ENCODE measurements at regions not wholly inside any gene's neighbourhood (a gene's known extent, or its start where the extent isn't known, plus 50 kb on each side); places are given as distances from the start of the nearest gene placed in this dataset. TPM values are rescaled to one million over a fixed set of nuclear protein-coding genes. Genes with fewer than 3 reads are reported as not detected.

GRCh38 chr11:15913261-15913660, 443.1 kb downstream of the SOX6 start:
- Histone ChIP-seq H3K36me3 (replicated peaks in 1 of 2; ENCODE audit: control insufficient read depth in 2 of 2, insufficient read depth in 2 of 2, low read length in 2 of 2) (no peaks in the 10 kb centered on the region), H3K9me3 (replicated peaks in 1 of 2; ENCODE audit: control insufficient read depth in 2 of 2, insufficient read depth in 1 of 2, low read depth in 1 of 2, low read length in 2 of 2) (no peaks in the 10 kb centered on the region), H2AFZ (ENCODE audit: low read length) (no peak overlapping the region), H3K79me1 (ENCODE audit: low read depth, low read length) (no peaks in the 10 kb centered on the region), H2AK5ac (ENCODE audit: low read depth, low read length) (no peak overlapping the region), H3K4me3 (ENCODE audit: low read length in 2 of 2) (no peak overlapping the region), H4K8ac (ENCODE audit: low read depth, low read length) (no peak overlapping the region), H3K18ac (ENCODE audit: low read length) (peak overlapping the region; percentile 31), H3K4me1 (ENCODE audit: control insufficient read depth in 2 of 2, insufficient read depth in 1 of 2, low read depth in 1 of 2, low read length in 2 of 2) (peaks cover 0 to 5% of the 10 kb centered on the region in 2 donors), H3K9ac (ENCODE audit: low read depth, low read length, poor library complexity) (no peak overlapping the region), H4K91ac (ENCODE audit: low read depth, low read length, poor library complexity) (no peak overlapping the region), H3K27me3 (ENCODE audit: control insufficient read depth in 3 of 3, insufficient read depth in 3 of 3, low read depth in 1 of 3, low read length in 3 of 3) (peaks cover 0 to 23% (median 0%) of the 10 kb centered on the region in 3 experiments), H2BK12ac (ENCODE audit: low read length) (no peak overlapping the region), H2BK120ac (ENCODE audit: low read depth, low read length) (no peak overlapping the region), H3K4ac (ENCODE audit: low read length) (no peak overlapping the region), H3K27ac (replicated peaks; ENCODE audit: low read length) (no peak overlapping the region), H2BK15ac (ENCODE audit: low read length) (no peak overlapping the region), H2BK5ac (ENCODE audit: low read length) (no peak overlapping the region), H3K23ac (ENCODE audit: low read depth, low read length, poor library complexity) (no peak overlapping the region), H3K4me2 (ENCODE audit: insufficient read depth, low read length, poor library complexity, severe bottlenecking) (no peak overlapping the region), H3K14ac (ENCODE audit: low read length) (no peak overlapping the region)
- DNase-seq (ENCODE audit: low spot score): no peak
- WGBS, 2 donors (ENCODE audit: extremely low coverage in 2 of 2, insufficient read length in 2 of 2, insufficient replicate concordance in 1 of 2): no CpG with 5 or more reads among the region's 2 CpGs

Small RNAs in the stretch of these regions (small RNA-seq; reads per million reads assigned to genes)
- gene RF00324 (ENCODE audit: insufficient read depth): not detected

Data from neuronal stem cell (in vitro differentiated cells).